GM13977 (cell line): ENCODE measurements at regions not wholly inside any gene's neighbourhood (a gene's known extent, or its start where the extent isn't known, plus 50 kb on each side); places are given as distances from the start of the nearest gene placed in this dataset.

ENCODE experiments used
- DNase-seq: peaks from one replicate; pipeline ENCODE4 v3.0.0; 2012; ENCODE audit warnings: low spot score
- in situ Hi-C: fragments of 300-500 bp; cut with MboI; formaldehyde crosslinking; loops from one replicate; pipeline ENCODE4 v1.12.0; 2022; ENCODE audit warnings: low sequenced_read_pairs, low pct_unique_long_range_greater_than_20kb, mixed read lengths, inconsistent platforms; ENCODE audit not compliant: unreplicated experiment
- TF ChIP-seq, protein P1 (sequence below): IDR thresholded peaks from 2 replicates; pipeline ENCODE4 v1.5.1; 2012; ENCODE audit warnings: mild to moderate bottlenecking, control low read depth; ENCODE audit not compliant: insufficient read depth; ENCODE audit errors: extremely low read depth, missing control alignments

DNA sequence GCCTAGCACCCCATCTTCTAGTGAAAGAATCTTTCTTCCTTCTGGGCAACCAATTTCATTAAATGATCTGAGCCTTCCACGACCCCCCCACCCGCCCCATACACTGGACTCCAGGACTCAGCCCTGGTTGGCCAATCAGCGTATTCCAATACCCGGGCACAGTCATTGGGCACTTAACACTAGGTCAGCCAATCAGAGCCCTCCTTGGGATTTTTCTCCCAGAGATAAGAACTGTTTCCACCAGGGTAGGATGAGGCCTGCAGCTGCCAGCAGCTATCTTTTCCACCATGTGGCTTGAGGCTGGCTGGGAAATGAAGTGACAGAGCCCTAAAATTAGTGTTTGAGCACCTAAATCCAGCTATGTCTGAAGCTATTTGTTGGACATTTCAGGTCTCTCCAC lies 418.8 kb downstream of the BCOR start:
- no peak for DNase-seq
- in situ Hi-C loops = no loop called here
- TF ChIP-seq, protein P1, sequence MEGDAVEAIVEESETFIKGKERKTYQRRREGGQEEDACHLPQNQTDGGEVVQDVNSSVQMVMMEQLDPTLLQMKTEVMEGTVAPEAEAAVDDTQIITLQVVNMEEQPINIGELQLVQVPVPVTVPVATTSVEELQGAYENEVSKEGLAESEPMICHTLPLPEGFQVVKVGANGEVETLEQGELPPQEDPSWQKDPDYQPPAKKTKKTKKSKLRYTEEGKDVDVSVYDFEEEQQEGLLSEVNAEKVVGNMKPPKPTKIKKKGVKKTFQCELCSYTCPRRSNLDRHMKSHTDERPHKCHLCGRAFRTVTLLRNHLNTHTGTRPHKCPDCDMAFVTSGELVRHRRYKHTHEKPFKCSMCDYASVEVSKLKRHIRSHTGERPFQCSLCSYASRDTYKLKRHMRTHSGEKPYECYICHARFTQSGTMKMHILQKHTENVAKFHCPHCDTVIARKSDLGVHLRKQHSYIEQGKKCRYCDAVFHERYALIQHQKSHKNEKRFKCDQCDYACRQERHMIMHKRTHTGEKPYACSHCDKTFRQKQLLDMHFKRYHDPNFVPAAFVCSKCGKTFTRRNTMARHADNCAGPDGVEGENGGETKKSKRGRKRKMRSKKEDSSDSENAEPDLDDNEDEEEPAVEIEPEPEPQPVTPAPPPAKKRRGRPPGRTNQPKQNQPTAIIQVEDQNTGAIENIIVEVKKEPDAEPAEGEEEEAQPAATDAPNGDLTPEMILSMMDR = no peak

DNA sequence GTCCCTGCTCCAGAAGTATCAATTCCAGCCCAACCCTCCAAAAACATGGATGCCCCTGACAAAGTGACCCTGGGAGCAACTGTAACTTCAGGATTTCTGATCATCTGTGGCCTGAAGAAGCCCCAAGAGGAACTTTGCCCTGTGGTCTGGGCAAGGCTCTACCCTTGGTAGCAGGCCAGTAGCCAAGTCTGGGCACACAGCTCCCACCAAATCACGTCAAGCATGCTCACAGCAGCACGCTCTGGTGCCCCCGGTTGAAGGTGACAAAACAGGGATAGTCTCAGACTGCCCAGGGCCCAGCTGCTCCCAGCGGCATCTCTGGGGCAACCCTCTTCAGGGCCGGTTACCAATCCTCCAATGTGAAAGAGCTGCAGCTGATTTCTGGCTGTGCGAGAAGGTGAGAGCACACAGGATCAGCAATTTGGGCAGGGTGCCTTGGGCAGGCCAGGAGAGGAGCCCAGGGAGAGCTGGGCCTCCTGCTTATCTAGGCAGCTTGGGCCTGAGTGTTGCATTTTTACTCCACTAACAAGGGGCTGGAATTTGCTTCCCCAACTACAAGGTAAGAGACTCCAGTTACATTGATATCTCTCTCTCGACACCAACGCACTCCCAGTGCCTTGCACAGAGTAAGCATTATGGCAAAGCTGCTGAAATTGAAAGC lies 418.1 kb downstream of the BCOR start:
- TF ChIP-seq, protein P1 = no peak
- in situ Hi-C loops = no loop called here
- DNase-seq = no peak

DNA sequence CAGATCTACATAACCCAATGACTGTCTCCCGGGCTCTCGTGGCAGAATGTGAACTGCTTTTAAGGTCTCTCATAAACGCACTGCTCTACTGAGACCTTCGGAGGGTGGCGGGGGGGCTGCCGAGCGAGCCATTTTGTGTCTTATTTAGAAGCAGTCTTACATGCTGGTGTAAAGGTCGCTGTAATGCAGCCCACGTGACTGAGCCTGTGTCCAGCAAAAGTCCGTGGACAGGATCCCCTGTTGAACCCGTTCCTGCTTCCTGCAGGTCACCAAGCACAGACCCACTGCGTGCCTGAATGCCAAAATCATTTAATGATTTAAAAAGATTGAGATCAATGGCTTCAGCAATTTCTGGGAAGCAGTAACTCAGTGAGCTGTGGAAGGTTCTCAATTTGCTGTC lies 415.9 kb downstream of the BCOR start:
- TF ChIP-seq, protein P1 = no peak
- in situ Hi-C loops = no loop called here
- DNase-seq = no peak

DNA sequence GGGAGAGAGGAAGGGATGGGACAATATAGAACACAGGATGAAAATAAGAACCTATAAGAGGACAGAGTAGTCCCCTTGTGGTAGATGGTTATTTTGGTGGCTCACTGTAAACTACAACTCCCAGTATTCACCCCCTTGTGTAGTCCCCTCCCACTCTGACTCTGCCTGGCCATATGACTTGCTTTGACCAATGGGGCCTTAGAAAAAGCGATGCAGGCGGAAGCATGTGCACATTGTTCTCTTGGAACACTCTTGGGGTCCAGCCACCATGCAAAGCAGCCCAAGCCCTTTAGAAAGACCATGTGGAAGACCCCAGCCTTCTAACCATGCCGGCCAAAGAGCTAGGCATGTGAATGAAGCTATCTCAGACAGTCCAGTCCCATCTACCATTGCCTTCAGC lies 415.0 kb downstream of the BCOR start:
- DNase-seq = no peak
- TF ChIP-seq, protein P1 = no peak
- in situ Hi-C loops = no loop called here

- no peak for DNase-seq
- in situ Hi-C loops = no loop called here
- TF ChIP-seq, protein P1 = no peak
These were observed 409.6 kb downstream of the BCOR start for GRCh38 chrX:39688219-39688575.

GRCh38 chrX:39688576-39689375 lies 409.0 kb downstream of the BCOR start:
- DNase-seq = peak; percentile 59
- TF ChIP-seq, protein P1 = no peak
- in situ Hi-C loops = no loop called here
